D341Med (cell line): ENCODE measurements at regions not wholly inside any gene's neighbourhood (a gene's known extent, or its start where the extent isn't known, plus 50 kb on each side); places are given as distances from the start of the nearest gene placed in this dataset.
"Not testable (repeated sequence)": the region's sequence is repeated elsewhere in the genome, so short reads cannot be mapped to it uniquely, and the experiment has no call there.

Experiments used
- DNase-seq: peaks from one replicate; pipeline ENCODE4 v3.0.0; 2012; ENCODE audit warnings: low spot score

DNA sequence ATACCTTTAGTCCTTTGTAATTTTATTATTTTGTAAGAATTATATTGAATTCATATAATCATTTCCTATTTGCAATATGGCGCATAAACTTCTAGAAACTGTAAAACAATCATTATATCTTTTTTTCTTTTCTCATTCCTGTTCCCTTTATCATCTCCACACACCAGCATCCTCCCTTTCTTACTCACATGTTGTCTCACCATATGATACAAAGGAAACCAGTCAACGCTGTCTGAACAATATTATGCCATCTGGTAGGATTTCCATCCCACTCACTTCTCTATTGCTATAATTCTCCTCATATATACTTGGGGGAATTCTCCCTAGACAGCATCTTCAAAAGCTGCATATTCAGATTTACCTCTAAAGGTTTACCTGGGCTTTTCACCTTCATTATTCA lies 389.8 kb downstream of the NDFIP2 start:
- DNase-seq, result no peak

DNA sequence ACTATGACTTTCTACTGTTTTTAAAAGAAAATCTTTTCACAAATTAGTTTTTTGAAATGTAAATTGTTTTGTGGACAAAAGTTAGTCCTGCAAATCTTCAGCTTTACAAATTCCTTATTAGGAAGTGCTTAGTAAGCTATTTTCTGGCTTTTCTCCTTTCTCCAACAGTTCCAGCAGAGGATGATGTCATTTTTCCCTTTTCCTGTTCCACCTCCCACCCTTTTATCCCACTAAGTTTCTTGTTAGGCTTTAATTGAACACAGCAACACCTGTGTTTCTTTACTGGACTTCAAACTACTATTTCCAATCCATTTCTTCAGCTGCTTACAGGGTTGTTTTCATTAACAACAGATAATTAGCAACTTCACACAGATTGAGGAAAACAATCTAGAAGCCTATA lies 389.2 kb downstream of the NDFIP2 start:
- DNase-seq, result no peak

DNA sequence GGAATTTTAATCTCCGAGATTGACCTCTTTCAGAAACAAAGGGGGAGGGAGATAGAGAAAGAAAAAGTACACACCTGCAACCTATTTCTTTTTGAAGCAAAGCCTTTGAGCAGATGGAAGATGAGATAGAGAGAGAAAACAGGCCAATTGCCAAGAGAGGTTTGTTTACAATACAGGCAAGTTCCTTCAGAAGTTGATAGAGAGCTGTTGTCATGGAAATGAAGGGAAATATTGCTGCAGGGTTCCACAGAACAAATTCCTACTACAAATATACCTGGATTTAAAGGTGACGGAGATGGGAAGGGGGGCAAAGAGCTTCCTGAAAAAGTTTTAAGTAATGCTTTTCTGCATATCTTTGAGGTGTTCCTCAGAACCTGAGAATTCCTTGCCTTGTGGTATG lies 388.4 kb downstream of the NDFIP2 start:
- no peak for DNase-seq

DNA sequence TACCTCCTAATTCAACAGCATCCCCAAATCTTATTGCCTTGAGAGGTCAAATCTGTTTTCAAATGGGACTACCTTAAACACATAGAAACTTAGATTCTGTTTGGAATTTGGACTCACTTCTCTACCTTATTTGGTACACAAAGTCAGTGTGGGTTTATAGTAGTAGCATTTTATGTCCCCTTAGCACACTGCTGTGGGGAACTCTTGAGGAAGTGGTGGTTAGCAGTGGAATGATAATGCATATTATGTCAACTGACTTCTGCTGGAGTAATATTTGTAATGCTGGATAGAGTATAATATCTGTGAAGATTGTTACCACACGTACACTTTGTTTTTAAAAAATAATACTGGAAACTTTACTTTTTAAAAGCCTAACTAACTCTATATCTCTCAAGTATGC lies 386.3 kb downstream of the NDFIP2 start:
- no peak for DNase-seq

DNA sequence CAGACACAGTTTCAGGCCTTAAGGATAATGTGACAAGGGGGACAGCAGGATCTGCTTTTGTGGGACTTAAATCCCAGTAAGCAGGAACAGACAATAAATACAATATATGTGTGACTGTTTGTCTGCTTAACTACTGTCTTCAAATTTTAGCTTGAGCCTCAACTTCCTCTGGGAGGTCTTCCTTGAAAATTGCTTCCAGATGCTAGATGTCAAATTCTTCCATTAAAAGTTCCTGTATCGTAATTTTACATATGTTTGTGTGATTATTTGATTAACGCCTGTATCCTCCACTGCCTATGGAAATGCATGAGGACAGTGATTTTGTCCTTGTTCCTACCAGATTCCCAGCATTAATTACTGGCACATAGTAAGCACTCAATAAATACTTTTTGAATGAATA lies 385.5 kb downstream of the NDFIP2 start:
- DNase-seq, result no peak

DNA sequence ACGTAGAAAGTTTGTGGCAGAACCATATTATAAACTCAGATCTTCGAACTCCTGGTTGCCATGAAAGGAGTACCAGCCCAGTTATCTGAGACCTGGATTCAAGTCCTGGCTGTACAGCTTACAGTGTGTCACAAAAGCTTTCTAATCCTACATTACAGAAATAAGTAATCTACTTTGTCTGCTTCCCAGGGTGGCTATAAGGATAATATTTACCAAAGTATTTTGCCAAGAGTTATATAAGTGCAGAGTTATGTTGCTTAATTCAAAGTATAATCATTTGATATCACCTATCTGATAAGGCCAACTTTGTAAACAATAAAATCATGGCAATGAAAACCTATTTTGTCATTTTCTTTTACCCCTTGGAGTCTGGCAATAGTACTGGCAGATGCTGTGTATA lies 381.6 kb downstream of the NDFIP2 start:
- DNase-seq, result no peak

DNA sequence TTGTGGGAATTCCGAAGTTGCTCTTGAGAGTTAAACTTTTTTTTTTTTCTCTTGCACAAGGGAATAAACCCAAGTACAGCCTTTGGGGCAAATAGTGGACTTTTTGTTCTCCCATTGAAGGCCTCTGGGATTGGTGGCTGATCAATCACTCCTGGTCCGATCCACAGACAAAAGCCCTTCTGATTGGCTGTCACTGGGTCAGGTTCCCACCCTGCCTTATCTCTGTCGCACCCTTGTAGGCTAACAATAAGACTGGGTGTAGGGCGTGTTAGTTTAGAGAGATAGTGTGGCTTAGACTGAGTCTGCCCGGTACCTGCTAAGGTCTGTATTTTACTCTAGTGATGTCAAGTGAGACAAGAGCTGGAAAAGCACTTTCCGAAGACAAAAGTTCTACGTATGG lies 380.8 kb downstream of the NDFIP2 start:
- no peak for DNase-seq

DNA sequence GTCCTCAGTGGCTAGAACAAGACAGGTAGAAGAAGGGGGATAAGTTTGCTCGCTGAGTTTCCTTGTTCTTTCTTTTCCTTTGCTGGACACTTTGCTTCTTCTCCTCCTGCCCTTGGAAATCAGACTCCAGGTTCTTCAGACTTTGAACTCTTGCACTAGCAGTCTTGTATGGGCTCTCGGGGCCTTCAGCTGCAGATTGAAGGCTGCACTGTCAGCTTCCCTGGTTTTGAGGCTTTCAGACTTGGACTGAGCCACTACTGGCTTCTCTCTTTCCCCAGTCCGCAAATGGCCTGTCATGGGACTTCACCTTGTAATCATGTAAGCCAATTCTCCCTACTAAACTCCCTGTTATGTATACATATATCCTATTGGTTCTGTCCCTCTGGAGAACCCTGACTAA lies 379.8 kb downstream of the NDFIP2 start:
- DNase-seq, result no peak

DNA sequence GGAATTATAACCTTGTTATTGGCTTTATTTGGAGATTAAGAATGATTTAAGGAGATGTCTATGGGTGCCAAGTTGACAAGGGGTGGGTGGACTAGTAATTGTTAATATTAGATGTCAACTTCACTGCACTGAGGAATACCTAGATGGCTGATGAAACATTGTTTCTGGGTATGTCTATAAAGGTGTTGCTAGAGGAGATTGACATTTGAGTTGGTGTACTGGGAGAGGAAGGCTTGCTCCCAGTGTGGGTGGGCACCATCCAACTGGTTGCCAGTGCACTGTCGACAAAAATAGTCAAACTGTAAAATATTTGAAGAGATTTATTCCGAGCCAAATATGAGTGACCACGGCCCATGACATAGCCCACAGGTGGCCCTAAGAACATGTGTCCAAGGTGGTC lies 378.8 kb downstream of the NDFIP2 start:
- no peak for DNase-seq

DNA sequence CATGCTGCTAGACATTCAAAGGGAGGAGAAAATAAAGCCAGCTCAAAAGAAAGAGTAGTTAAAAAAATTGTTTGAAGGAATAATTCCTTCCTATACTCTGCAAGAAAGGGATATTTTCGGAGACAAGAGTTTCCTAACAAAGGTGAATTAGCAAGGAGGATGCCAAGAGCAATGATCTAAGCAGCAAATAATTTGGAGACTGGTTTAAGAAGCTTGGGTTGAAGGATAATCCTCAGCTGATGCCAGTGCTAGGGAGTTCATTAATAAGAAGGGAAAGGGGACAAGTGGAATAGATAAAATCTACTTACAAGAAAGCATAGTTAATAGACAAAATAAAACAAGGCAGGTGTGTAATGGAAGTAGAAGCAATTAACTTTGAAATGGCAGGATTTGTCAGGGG lies 372.3 kb downstream of the NDFIP2 start:
- DNase-seq, result no peak

DNA sequence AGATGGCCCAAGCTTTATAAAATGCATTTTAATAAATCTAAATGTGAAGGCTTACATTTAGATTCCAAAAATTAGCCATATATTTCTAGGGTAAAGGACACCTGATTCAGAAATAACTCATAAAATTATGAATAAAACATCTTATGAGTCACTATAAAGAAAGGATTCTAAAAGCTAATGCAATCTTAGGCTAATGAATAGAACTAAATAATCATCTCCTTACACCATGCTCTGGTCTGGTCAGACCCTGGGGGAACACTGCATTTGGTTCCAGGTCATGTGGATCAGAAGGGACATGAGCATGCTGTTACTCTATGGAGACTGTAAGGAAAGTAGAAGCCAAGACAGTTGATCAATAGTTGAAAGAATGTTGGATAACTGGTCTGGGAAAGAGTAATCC lies 370.4 kb downstream of the NDFIP2 start:
- no peak for DNase-seq

DNA sequence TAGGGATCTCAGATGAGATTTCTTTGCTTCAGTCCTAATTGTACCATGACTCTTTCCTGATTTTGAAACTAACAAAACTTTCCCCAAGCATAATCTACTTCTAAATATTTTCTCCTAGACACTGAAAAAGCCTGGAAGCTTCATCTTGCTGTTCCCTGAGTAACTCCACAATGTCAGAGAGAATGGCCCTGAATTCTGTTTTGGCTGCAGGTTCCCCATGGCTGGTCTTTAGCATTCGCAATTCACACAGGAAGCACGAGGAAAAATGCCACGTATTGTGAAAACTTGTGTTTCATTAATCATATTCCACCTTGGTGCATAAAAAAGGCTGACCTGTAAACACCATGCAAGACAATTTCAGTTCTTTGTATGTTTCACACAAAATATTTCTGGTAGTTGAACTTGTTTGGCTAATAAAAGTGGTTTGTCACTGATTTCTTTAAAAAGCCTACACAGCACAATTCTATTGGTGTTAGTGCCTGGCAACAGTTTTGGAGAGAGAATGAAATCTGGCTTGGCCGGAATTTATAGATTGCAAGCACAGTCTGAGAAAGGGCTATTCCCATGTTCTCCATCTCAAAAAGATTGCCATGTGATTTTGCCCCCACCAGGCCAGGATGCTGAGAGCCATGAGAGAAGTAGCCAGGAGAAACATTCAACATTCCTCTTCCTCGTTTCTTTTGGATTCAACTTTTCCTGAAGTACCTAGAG lies 367.1 kb downstream of the NDFIP2 start:
- no peak for DNase-seq

DNA sequence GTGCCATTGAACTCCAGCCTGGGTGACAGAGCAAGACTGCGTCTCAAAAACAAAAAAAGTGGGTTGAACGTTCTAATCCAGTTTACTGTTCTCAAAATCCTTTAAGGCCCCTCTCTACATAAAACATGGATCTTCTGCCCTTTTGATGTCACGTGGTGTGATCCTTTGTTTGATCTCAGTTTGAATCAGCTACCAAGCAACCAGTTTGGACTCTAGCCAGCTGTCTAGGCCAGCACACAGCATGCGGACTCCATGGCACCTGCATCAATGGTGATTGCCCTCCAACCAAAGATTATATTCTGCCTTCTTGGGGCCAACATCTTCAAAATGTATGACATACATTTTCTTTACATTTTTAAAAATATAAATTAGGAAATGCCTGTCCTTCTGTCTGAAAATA lies 365.4 kb downstream of the NDFIP2 start:
- no peak for DNase-seq

DNA sequence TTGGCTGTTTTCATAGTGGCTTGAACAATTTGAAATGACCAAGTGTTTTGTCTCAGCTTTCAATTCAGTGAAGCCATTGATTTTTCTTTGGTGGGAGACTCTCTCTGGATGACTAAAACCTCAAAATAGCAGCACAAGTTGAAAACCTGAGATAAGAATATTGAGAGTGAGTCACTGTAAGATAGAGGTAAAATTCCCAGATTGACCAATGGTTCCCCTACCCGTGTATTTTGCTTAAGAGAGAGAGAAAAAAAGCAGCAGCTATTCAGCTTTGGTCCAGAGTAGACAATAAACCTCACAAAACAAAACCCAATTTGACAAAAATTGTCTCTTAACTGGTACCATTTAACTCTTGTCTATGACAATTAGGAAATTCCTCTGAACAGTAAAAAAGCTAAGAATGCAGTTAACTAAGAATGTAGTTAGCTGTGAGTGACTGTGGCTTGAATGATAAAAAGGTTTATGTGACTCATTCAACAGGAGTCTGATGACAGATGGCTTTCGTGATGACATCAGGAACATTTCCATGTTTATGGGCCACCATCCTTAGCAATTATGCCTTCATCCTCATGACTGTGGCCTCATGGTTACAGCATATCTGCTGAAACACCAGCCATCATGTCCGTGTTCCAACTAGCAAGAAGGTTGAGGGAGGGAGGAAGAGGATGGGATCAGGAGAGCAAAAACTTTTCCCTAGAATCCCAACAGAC lies 356.9 kb downstream of the NDFIP2 start:
- DNase-seq, result no peak

DNA sequence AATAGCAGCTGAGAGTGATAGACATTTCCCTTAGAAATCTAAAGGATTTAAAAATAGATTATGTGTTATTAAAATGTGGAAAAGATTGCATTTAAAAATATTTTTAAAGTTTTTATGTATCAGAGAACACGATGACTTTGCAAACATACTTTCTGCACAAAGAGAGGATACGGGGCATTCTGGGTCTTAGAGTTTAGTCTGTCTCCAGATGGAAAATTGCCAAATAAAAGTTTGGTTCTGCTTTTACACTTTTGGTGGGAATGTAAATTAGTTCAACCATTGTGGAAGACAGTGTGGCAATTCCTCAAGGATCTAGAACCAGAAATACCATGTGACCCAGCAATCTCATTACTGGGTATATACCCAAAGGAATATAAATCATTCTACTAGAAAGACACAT lies 355.2 kb downstream of the NDFIP2 start:
- not testable (repeated sequence) for DNase-seq

DNA sequence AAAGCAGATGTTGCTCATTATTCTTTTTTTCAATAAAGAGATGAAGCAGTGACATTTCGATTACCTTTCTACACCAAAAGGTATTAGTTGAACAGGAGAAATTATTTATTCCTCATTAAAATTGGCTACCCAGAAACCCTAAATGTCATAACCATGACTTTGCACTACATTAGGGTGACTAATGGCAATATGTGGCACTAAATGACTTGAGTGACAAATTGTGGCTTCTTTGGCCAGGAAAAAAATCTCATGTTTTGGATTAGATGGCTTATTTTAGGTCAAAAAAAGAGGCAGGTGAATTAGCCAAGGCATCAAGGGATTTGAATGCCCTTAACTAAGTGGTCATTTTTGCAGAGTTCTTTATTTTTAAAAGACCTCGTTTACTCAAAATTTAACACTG lies 353.9 kb downstream of the NDFIP2 start:
- DNase-seq, result no peak

DNA sequence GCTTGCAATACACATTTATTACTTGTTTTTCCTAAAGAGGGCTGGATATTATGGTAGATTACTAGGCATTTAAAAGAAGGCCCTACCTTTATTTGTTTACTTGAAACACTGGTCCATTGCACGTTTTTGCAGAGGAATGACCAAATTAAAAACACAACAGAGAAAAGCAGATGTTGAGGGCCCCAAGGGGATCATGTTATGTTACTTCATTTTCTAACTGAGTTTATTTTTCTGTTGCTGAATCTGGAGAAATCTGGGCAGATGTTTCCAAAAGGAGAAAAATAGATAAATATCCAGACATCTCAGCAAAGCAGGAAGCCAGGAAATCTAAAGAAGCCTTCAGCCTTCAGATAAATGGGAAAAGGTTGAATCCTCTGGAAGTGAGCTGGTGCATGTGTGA lies 353.0 kb downstream of the NDFIP2 start:
- no peak for DNase-seq

DNA sequence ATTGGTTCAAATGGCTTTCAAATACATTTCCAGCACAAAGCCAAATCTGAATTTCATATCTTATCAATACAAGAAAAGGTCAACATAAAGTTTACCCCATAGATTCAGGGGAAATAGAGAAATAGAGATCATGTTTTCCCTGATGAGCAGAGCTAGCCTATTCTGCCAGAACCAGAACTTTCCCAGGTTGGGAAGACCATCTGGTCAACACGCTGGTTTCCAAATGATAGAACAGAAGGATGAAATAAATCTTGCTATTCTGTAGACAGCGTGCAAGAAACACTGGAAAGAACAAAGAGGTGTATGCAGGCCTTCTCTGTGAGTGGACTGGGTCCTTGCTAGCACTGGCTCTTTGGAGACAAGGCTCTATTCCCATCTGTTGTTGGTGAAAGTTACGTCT lies 350.6 kb downstream of the NDFIP2 start:
- DNase-seq, result no peak

DNA sequence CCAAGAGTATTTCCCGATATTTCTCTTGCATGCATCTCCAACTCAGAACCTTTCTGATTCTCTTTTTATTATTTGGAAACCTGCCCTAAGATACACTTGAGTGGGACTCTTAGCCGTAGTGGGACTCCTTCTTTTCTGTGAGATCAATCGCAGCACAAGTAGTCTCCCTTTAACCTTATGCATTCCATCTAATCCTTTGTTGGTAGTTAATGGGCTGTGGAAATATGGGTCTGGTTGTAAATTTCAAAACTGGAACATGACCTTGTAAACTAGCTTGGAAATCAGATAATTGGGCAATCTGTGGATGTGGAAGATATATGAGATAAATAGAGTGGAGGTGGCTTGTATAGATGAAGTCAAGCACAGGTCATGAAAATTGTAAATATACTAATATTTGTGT lies 350.0 kb downstream of the NDFIP2 start:
- no peak for DNase-seq

DNA sequence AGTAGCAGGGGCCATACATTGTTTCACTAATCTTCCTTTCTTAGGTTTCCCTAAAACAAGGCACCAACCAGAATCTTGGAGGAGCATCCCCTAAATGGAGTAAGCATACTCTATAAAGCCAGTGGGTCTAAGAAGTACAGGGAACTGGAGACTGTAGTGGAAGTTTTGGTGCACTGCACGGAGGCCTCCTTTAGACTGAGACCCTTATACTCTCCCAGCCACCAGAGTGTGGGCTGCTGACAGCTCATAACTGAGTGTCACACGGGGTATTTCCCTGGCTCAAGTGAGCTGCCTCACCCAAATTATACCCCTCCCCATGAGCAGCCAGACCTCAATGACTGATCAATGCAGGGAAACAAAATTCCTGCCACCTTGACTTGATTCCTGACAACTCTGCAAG lies 349.5 kb downstream of the NDFIP2 start:
- DNase-seq, result no peak

DNA sequence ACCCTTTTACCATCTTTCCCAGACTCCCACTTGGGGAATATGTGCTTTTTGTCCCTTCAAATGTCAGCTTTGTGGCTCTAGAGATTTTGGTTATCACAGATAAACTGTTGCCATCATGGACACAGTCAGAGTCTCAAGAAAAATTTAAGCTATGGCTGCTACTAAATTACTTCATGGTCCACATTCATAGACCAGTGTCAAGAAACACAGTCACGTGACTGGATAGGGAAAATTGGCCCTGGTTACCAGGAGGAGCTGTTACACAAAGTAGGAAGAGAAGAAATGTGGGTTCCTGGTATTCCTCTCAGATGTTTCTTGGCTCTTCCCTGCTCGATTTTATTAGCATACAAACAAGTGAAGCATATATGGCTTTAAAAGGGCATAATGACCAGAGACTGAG lies 348.9 kb downstream of the NDFIP2 start:
- DNase-seq, result no peak

DNA sequence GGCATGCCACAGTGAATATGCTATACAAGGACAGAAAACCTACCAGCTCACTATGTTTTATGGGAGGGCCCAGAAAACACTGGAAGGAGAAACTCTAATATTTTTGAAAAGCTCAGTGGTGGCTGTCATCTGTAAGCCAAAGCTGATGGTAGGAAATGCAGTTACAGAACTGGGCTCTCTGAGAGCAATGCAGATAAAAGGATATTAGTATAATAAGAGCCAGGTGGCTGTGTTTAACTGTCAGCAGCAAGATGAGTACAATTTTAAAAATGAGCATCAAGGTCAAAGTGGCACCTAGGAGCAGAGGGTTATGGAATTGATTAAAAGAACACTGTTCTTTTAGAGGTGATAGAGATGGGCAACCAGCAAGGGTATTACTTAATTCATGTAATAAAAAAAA lies 345.0 kb downstream of the NDFIP2 start:
- DNase-seq, result no peak

DNA sequence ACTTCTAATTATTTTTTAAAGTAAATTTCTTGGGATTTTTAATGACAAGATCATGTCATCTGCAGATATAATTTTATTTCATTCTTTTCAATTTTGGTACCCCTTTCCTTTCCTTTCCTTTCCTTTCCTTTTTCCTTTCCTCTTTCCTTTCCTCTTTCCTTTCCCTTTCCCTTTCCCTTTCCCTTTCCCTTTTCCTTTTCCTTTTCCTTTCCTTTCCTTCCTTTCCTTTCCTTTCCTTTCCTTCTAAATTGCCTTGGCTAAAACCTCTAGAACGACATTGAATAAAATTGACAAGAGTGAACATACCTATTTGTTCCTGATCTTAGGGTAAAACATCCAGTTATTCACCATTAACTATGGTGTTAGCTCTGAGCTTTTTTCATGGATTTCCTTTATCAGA lies 334.1 kb downstream of the NDFIP2 start:
- DNase-seq, result no peak
